HG02678 (cell line): ENCODE measurements at regions not wholly inside any gene's neighbourhood (a gene's known extent, or its start where the extent isn't known, plus 50 kb on each side); places are given as distances from the start of the nearest gene placed in this dataset.
"Not testable (repeated sequence)": the region's sequence is repeated elsewhere in the genome, so short reads cannot be mapped to it uniquely, and the experiment has no call there.

Experiments
- ATAC-seq: cut with Tn5 transposase; IDR thresholded peaks from one replicate; pipeline ENCODE4 v1.9.1; 2021; ENCODE audit warnings: mild to moderate bottlenecking, moderate library complexity; ENCODE audit not compliant: unreplicated experiment

- ATAC-seq: no peak
These were observed 236.5 kb downstream of the GLUD2 start for GRCh38 chrX:121283921-121284320.

GRCh38 chrX:121298499-121298898 lies 251.1 kb downstream of the GLUD2 start:
- no peak for ATAC-seq

GRCh38 chrX:121301356-121301755 lies 253.9 kb downstream of the GLUD2 start:
- ATAC-seq: no peak

- ATAC-seq: no peak
These were observed 254.4 kb downstream of the GLUD2 start for GRCh38 chrX:121301822-121302221.

GRCh38 chrX:121307449-121307848 lies 260.0 kb downstream of the GLUD2 start:
- peak; percentile 80 for ATAC-seq

GRCh38 chrX:121308276-121308805 lies 260.9 kb downstream of the GLUD2 start:
- peak; percentile 68 for ATAC-seq

GRCh38 chrX:121310820-121311219 lies 263.4 kb downstream of the GLUD2 start:
- no peak for ATAC-seq

GRCh38 chrX:121320441-121320840 lies 273.0 kb downstream of the GLUD2 start:
- no peak for ATAC-seq

- ATAC-seq: no peak
These were observed 274.7 kb downstream of the GLUD2 start for GRCh38 chrX:121322159-121322558.

- ATAC-seq: no peak
These were observed 275.9 kb downstream of the GLUD2 start for GRCh38 chrX:121323337-121323736.

- ATAC-seq: no peak
These were observed 286.5 kb downstream of the GLUD2 start for GRCh38 chrX:121333942-121334341.

GRCh38 chrX:121336831-121337421 lies 289.5 kb downstream of the GLUD2 start:
- no peak for ATAC-seq

GRCh38 chrX:121337816-121338215 lies 290.4 kb downstream of the GLUD2 start:
- ATAC-seq: no peak

- ATAC-seq: no peak
These were observed 301.9 kb downstream of the GLUD2 start for GRCh38 chrX:121349263-121349662.

GRCh38 chrX:121356139-121356849 lies 308.9 kb downstream of the GLUD2 start:
- ATAC-seq: no peak

GRCh38 chrX:121356850-121357171 lies 309.4 kb downstream of the GLUD2 start:
- no peak for ATAC-seq

- no peak for ATAC-seq
These were observed 312.9 kb downstream of the GLUD2 start for GRCh38 chrX:121360280-121360679.

GRCh38 chrX:121365572-121366161 lies 318.3 kb downstream of the GLUD2 start:
- no peak for ATAC-seq

- no peak for ATAC-seq
These were observed 327.1 kb downstream of the GLUD2 start for GRCh38 chrX:121374471-121374870.

GRCh38 chrX:121381915-121382314 lies 334.5 kb downstream of the GLUD2 start:
- ATAC-seq: not testable (repeated sequence)

GRCh38 chrX:121389976-121390714 lies 342.7 kb downstream of the GLUD2 start:
- ATAC-seq: no peak

GRCh38 chrX:121405826-121406225 lies 358.4 kb downstream of the GLUD2 start:
- ATAC-seq: no peak
